GM12873 (cell line): ENCODE measurements at regions not wholly inside any gene's neighbourhood (a gene's known extent, or its start where the extent isn't known, plus 50 kb on each side); places are given as distances from the start of the nearest gene placed in this dataset.

ENCODE experiments used
- TF ChIP-seq, protein P1 (sequence below): IDR thresholded peaks from 2 replicates; pipeline ENCODE4 v1.5.1; 2012; ENCODE audit warnings: low read depth, mild to moderate bottlenecking, moderate library complexity, low read length, control low read depth; ENCODE audit not compliant: insufficient read depth; ENCODE audit errors: missing control alignments

DNA sequence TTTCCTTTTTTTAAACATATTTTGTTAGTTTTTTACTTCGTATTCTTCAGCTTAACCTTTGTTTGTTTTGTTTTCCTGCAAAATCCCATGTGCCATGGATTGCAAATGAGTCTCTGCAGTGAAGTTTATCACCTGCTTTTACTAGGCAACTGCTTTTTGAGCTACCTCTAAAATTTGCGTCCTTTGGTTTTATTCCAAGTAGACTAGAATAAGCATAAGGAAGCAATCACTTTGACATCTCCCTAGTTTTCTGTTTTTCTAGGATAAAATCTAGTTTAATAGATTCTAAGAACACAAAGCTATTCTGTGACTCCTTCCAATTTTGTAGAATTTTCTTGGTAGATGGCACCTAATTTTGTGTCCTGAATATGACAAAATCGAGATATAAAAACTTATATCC, 1059.2 kb downstream of the OTOL1 start:
- TF ChIP-seq, protein P1, sequence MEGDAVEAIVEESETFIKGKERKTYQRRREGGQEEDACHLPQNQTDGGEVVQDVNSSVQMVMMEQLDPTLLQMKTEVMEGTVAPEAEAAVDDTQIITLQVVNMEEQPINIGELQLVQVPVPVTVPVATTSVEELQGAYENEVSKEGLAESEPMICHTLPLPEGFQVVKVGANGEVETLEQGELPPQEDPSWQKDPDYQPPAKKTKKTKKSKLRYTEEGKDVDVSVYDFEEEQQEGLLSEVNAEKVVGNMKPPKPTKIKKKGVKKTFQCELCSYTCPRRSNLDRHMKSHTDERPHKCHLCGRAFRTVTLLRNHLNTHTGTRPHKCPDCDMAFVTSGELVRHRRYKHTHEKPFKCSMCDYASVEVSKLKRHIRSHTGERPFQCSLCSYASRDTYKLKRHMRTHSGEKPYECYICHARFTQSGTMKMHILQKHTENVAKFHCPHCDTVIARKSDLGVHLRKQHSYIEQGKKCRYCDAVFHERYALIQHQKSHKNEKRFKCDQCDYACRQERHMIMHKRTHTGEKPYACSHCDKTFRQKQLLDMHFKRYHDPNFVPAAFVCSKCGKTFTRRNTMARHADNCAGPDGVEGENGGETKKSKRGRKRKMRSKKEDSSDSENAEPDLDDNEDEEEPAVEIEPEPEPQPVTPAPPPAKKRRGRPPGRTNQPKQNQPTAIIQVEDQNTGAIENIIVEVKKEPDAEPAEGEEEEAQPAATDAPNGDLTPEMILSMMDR: no peak

DNA sequence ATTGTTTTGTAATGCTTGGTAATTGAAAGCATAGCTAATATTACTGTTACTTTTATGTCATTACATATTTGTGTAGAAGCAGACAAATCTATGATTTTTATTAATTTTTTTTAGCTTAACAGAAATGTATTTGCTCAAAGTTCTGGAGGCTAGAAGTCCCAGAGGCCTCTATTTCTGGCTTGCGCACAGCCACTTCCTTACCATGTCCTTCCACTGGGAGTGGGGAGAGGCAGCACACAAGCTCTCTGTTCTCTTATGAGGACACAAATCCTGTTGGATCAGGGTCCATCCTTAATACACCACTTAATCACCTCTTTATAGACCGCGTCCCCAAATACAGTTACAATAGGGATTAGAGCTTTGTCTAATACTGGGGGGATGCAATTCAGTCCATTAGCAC, 1061.4 kb downstream of the OTOL1 start:
- TF ChIP-seq, protein P1: no peak

DNA sequence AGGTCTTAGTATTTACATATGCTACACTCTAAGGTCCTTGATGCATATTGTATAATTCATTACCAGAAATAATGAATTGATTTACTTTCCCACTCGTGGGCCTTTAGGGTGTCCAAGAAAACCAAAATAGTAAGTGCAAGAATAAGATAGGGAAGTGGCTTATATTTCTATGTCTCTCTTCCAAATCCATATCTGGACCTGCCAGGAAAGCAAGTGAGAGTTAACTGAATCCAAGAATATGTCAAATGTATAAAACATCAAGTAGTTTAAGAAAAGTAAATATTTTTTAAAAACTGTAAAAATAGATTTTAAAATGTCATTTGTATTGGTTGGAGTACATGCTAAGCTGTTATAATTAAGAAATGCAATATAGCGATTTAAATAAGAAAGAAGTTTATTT, 1072.1 kb downstream of the OTOL1 start:
- TF ChIP-seq, protein P1: no peak

DNA sequence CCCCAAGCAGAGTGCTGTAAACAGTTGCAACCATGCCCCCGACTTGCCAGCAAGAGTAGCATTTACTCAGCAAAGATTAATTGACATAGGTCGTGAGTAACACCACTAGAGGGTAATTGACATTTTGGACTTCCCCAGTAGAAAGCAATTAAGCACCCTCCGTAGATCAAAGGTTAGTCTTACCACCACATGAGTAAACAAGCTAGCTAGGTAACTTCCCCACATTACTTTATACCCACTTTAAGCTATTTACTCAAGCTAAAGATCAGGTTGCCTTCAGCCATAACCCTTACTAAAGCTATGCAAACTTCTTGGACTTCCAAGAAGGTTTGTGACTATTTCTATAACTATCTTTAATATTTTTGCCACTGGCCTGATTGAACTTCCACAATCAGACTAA, 1072.7 kb downstream of the OTOL1 start:
- TF ChIP-seq, protein P1: no peak

DNA sequence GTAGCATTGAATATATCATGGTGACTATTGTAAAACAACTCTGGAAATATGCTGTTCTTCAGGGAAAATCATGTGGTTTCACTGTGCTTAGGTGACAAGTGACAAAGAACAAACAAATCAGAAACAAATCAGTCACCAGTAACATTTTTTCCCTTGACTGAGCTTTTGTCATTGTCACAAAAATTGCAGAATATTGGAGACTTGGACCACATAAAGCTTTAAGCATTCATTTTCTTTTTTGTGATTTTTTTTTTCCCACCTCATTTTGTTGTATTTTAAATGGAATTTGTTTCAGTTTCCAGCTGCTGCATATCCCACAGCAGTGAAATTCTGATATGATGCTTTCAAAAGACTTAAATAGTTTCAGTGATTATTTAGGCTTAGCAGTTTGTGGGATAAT, 1088.4 kb downstream of the OTOL1 start:
- TF ChIP-seq, protein P1: no peak

DNA sequence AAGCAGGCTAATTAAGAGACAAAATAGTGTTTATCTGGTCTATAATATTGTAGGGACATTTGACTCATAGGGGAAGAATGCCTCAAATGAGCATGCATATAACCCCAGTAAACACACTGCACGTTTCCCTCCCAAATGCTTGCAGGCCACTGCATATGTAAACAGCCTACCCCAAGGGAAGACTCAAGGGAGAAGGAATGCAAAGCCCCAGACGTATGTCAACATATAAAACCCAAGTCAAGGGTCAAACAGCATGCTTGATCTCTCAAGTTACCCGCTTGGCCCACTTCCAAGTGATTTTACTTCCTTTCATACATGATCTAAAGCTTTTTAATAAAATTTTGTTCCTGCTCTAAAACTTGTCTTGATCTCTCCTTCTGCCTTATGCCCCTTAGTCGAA, 1090.0 kb downstream of the OTOL1 start:
- TF ChIP-seq, protein P1: no peak

DNA sequence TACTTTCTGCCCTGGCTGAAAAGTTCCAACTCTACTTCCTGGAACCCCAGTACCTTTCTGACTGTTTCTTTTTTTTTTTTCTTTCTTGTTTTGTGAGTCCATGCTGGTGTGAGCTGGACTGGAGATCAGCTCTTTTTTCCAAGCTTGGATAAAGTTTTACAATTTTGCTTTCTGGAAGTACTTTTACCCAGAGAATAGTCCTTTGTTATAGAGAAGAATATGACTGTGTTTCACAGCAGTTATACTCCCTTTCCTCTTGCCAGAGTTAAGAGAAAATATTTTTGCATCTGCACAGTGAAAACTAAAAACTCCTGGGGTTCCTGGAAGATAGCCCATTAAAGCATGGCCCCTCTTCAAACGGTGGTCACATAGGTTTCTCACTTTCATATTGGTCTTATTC, 1100.6 kb downstream of the OTOL1 start:
- TF ChIP-seq, protein P1: no peak

DNA sequence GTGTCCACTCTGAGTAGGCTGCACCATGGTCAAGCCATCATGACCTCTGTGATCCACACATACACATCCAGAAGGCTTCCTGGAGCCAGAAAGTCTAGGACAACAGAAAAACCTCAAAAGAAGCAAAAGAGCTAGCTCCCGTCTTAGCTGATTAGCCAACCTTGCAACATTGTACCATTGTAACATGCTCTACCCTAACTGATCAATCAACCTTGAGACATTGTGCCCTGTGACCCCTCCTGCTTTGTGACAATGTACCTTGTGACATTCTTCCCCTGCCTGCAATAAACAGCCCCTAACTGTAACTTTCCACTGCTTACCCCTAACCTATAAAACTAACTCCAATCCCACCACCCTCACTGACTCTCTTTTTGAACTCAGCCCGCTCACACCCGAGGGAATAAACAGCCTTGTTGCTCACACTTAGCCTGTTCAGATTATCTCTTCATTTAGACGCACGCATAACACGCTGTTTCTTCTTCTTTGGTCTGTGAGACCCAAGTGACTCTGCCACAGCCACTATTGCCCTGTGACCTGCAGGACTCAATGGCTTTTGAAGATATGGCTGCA, 1104.6 kb downstream of the OTOL1 start:
- TF ChIP-seq, protein P1: no peak
